HepG2 (cell line): ENCODE measurements at regions not wholly inside any gene's neighbourhood (a gene's known extent, or its start where the extent isn't known, plus 50 kb on each side); places are given as distances from the start of the nearest gene placed in this dataset.
"Not testable (repeated sequence)": the region's sequence is repeated elsewhere in the genome, so short reads cannot be mapped to it uniquely, and the experiment has no call there.

ENCODE experiments used
- ATAC-seq: fragments of 200-7000 bp; cut with Tn5 transposase; 3 replicates; pipeline ENCODE4 v1.9.1; 2020; ENCODE audit warnings: mild to moderate bottlenecking, moderate library complexity
- BruUV-seq: library from RNA; stranded (reverse); fragments of 400-500 nt; replicated peaks from 2 replicates; lab custom pipeline; 2021; lab: Mats Ljungman, UMichigan
- CTCF ChIA-PET: fragments of 300-600 bp; formaldehyde crosslinking; extraction: SDS; loops from one replicate; lab custom pipeline; 2021; ENCODE audit warnings: low total read pairs, inconsistent platforms, low intra/inter-chr PET ratio; lab: Yijun Ruan, JAX
- POLR2A ChIA-PET: fragments of 350-600 bp; sonication (Branson Sonifier 250); formaldehyde crosslinking; loops from one replicate; lab custom pipeline; 2020; ENCODE audit warnings: antibody characterized with exemption, inconsistent platforms; lab: Yijun Ruan, JAX
- DNase-seq: peaks from one replicate; pipeline ENCODE4 v3.0.0-alpha.2; 2015; ENCODE audit warnings: low spot score
- FAIRE-seq: peaks from 3 replicates; lab custom pipeline; 2011; peaks lifted over from hg19 to GRCh38; lab: Jason Lieb, UNC
- H2AFZ ChIP-seq: one replicate; pipeline ENCODE4 v1.6.1; 2011; ENCODE audit warnings: low read length, inconsistent platforms
- H3K27ac ChIP-seq: fragments of 300-600 bp; 3 replicates; pipeline ENCODE4 v1.8.0; 2011; ENCODE audit warnings: mixed run types, mild to moderate bottlenecking, mixed read lengths, low read length, inconsistent platforms; ENCODE audit not compliant: insufficient read depth; ENCODE audit errors: extremely low read length
- H3K27me3 ChIP-seq, 2 experiments: fragments of 200-600 bp in 1 of 2; 2 replicates in 1 of 2; 3 replicates in 1 of 2; pipeline versions ENCODE4 v1.6.0 to v1.8.0; 2011; ENCODE audit warnings: low read length in 2 of 2, mild to moderate bottlenecking in 2 of 2, moderate library complexity in 2 of 2, inconsistent platforms in 1 of 2; ENCODE audit not compliant: insufficient read depth in 2 of 2, control insufficient read depth in 1 of 2
- H3K36me3 ChIP-seq, 2 experiments: fragments of 200-600 bp in 1 of 2; replicated peaks in 1 of 2; 2 replicates in 1 of 2; 3 replicates in 1 of 2; pipeline versions ENCODE4 v1.5.1 to v1.8.0; 2011; ENCODE audit warnings: low read length in 2 of 2, inconsistent platforms in 1 of 2; ENCODE audit not compliant: insufficient read depth in 2 of 2, control insufficient read depth in 1 of 2
- H3K4me1 ChIP-seq: 2 replicates; pipeline ENCODE4 v1.5.1; 2012; ENCODE audit warnings: low read length, inconsistent platforms; ENCODE audit not compliant: insufficient read depth
- H3K4me2 ChIP-seq: 2 replicates; pipeline ENCODE4 v1.6.0; 2011; ENCODE audit warnings: low read depth, low read length, inconsistent platforms
- H3K4me3 ChIP-seq, 3 experiments: fragments of 200-600 bp in 1 of 3; sonication (generic), shearing (Covaris generic) in 1 of 3; replicated peaks in 1 of 3; 2 replicates each; pipeline ENCODE4 v1.5.1; 2011 to 2016; ENCODE audit warnings: low read length in 3 of 3, inconsistent platforms in 2 of 3, low read depth in 2 of 3, mild to moderate bottlenecking in 2 of 3, control low read depth in 1 of 3, mixed read lengths in 1 of 3; ENCODE audit not compliant: insufficient read depth in 1 of 3
- H3K79me2 ChIP-seq: one replicate; pipeline ENCODE4 v1.6.1; 2011; ENCODE audit warnings: low read length, inconsistent platforms; ENCODE audit not compliant: insufficient read depth
- H3K9ac ChIP-seq: 2 replicates; pipeline ENCODE4 v1.6.0; 2011; ENCODE audit warnings: mild to moderate bottlenecking, low read depth, low read length, inconsistent platforms; ENCODE audit not compliant: insufficient read depth
- H3K9me3 ChIP-seq: 2 replicates; pipeline ENCODE4 v1.5.1; 2012; ENCODE audit warnings: mild to moderate bottlenecking, low read length
- H4K20me1 ChIP-seq: 2 replicates; pipeline ENCODE4 v1.6.0; 2011; ENCODE audit warnings: inconsistent platforms, mild to moderate bottlenecking, low read length, moderate library complexity; ENCODE audit not compliant: insufficient read depth
- HOXA3 ChIP-seq: sonication (generic); formaldehyde crosslinking; IDR thresholded peaks from 2 replicates; pipeline ENCODE4 v1.5.0; 2020; ENCODE audit warnings: missing genetic modification reagents
- MXD4 ChIP-seq: IDR thresholded peaks from 2 replicates; pipeline ENCODE4 v1.6.1; 2016; ENCODE audit warnings: mild to moderate bottlenecking, missing biosample characterization, missing genetic modification reagents
- NKX3-1 ChIP-seq: sonication (generic); formaldehyde crosslinking; IDR thresholded peaks from 2 replicates; pipeline ENCODE4 v1.5.0; 2020; ENCODE audit warnings: missing genetic modification reagents
- NR1H2 ChIP-seq: sonication (generic); formaldehyde crosslinking; IDR thresholded peaks from 2 replicates; pipeline ENCODE4 v1.8.1; 2022; ENCODE audit warnings: low read depth, missing genetic modification reagents, borderline replicate concordance
- TCF7L2 ChIP-seq: IDR thresholded peaks from 2 replicates; pipeline ENCODE4 v1.6.1; 2011; ENCODE audit warnings: mild to moderate bottlenecking, low read depth, low read length, moderate library complexity
- TFDP1 ChIP-seq: IDR thresholded peaks from 2 replicates; pipeline ENCODE4 v1.6.1; 2016; ENCODE audit warnings: missing compliant biosample characterization, missing genetic modification reagents, borderline replicate concordance
- TFDP2 ChIP-seq: sonication (generic); formaldehyde crosslinking; IDR thresholded peaks from 2 replicates; pipeline ENCODE4 v1.4.0; 2020; ENCODE audit warnings: missing genetic modification reagents
- THRA ChIP-seq: sonication (generic); formaldehyde crosslinking; IDR thresholded peaks from 2 replicates; pipeline ENCODE4 v1.4.0; 2020; ENCODE audit warnings: missing genetic modification reagents, borderline replicate concordance
- WGBS: methylation state at CpG from one replicate; pipeline ENCODE4 v1.1.6; 2017; ENCODE audit warnings: low lambda C conversion rate; 5-methylcytosine and 5-hydroxymethylcytosine counted together
- in situ Hi-C: cut with HindIII; loops from 2 replicates; pipeline ENCODE4 v1.10.0; 2017; ENCODE audit warnings: low pct_unique_long_range_greater_than_20kb; ENCODE audit not compliant: extremely low pct_ligation_motif_present
- intact Hi-C: fragments of 100-400 bp; cut with micrococcal nuclease; formaldehyde crosslinking; loops from one replicate; pipeline ENCODE4 v1.10.0; 2022; ENCODE audit not compliant: unreplicated experiment

GRCh38 chr22:26839216-26839615 is 181.8 kb downstream of the MIAT start:
- Histone ChIP-seq H3K27ac (no peak overlapping the region), H3K4me2 (no peak overlapping the region), H3K27me3 (0 out of 5 replicates have a peak, but pooled peaks cover 0 to 6% of the 10 kb centered on the region in 2 experiments), H3K9me3 (no peaks in the 10 kb centered on the region), H2AFZ (no peak overlapping the region), H3K36me3 (no peaks in the 10 kb centered on the region), H4K20me1 (no peaks in the 10 kb centered on the region), H3K4me1 (no peaks in the 10 kb centered on the region), H3K79me2 (no peaks in the 10 kb centered on the region), H3K4me3 (no peak overlapping the region), H3K9ac (no peak overlapping the region)
- intact Hi-C loops: loop anchor here (5.0 kb wide), 1 partner anchor 963 kb away; the partner anchor contains the start of gene MN1
- DNase-seq (no peak), FAIRE-seq (no peak), ATAC-seq (no peak)
- BruUV-seq: no TSS peak
- WGBS: 45% methylated on average over 3 of the region's 5 CpGs
- TF ChIP-seq TFDP1: no peak
- no peak for TF ChIP-seq NKX3-1 (CRISPR knock-in tag)
- no peak for TF ChIP-seq MXD4 (CRISPR knock-in tag)
- no peak for TF ChIP-seq TFDP2 (CRISPR knock-in tag)
- no peak for TF ChIP-seq TCF7L2
- no peak for TF ChIP-seq THRA (CRISPR knock-in tag)
- TF ChIP-seq HOXA3 (CRISPR knock-in tag): no peak
- no peak for TF ChIP-seq NR1H2
- POLR2A ChIA-PET: no interaction called here
- in situ Hi-C loops: no loop called here
- CTCF ChIA-PET: no interaction called here

GRCh38 chr22:26840770-26841169 is 183.4 kb downstream of the MIAT start:
- ATAC-seq, CTCF ChIA-PET, H3K4me2 ChIP-seq, H4K20me1 ChIP-seq, FAIRE-seq, H2AFZ ChIP-seq, H3K36me3 ChIP-seq, H3K4me3 ChIP-seq, H3K4me1 ChIP-seq, H3K79me2 ChIP-seq, DNase-seq, POLR2A ChIA-PET, in situ Hi-C loops, BruUV-seq, intact Hi-C loops, H3K27ac ChIP-seq, H3K27me3 ChIP-seq, H3K9me3 ChIP-seq, H3K9ac ChIP-seq: not testable (repeated sequence)
- WGBS: 46% methylated on average over 3 of the region's 3 CpGs
